K562 (cell line): ENCODE measurements at regions not wholly inside any gene's neighbourhood (a gene's known extent, or its start where the extent isn't known, plus 50 kb on each side); places are given as distances from the start of the nearest gene placed in this dataset.
A peak's percentile ranks its signal among the peaks of the same experiment; 100 is the strongest.

ENCODE experiments used
- ATAC-seq: fragments of 200-7000 bp; cut with Tn5 transposase; 3 replicates; pipeline ENCODE4 v1.9.1; 2020; ENCODE audit warnings: moderate library complexity
- BruUV-seq: library from RNA; stranded (reverse); fragments of 400-500 nt; replicated peaks from 2 replicates; lab custom pipeline; 2021; lab: Mats Ljungman, UMichigan
- CTCF ChIA-PET: fragments of 300-600 bp; formaldehyde crosslinking; extraction: SDS; loops from one replicate; lab custom pipeline; 2021; ENCODE audit warnings: low intra/inter-chr PET ratio; lab: Yijun Ruan, JAX
- POLR2A ChIA-PET: fragments of 300-600, 350-650 bp; sonication (Branson Sonifier 250); formaldehyde crosslinking; extraction: SDS; loops from one replicate; lab custom pipeline; 2021; ENCODE audit warnings: antibody characterized with exemption, inconsistent platforms; lab: Yijun Ruan, JAX
- DNase-seq, 4 experiments: peaks; one replicate each; pipeline versions ENCODE4 v3.0.0 to v3.0.0-alpha.2; 2011 to 2018; ENCODE audit warnings: low spot score in 3 of 4, mixed read lengths in 3 of 4; ENCODE audit errors: extremely low read depth in 1 of 4
- FAIRE-seq: peaks from 2 replicates; lab custom pipeline; 2011; peaks lifted over from hg19 to GRCh38; lab: Jason Lieb, UNC
- H2AFZ ChIP-seq: 2 replicates; pipeline ENCODE4 v1.6.0; 2011; ENCODE audit warnings: low read depth, low read length, control low read depth, inconsistent platforms
- H3K27ac ChIP-seq: fragments of 200-600 bp; 3 replicates; pipeline ENCODE4 v1.8.0; 2011; ENCODE audit warnings: low read depth, mild to moderate bottlenecking, control low read depth, inconsistent platforms, low read length, moderate library complexity, mixed read lengths; ENCODE audit errors: extremely low read depth
- H3K27me3 ChIP-seq, 2 experiments: fragments of 300-600 bp in 1 of 2; 2 replicates in 1 of 2; 3 replicates in 1 of 2; pipeline versions ENCODE4 v1.6.0 to v1.8.0; 2011; ENCODE audit warnings: inconsistent platforms in 2 of 2, low read length in 2 of 2, mild to moderate bottlenecking in 1 of 2, mixed read lengths in 1 of 2, moderate library complexity in 1 of 2; ENCODE audit not compliant: control insufficient read depth in 2 of 2, insufficient read depth in 2 of 2
- H3K36me3 ChIP-seq: fragments of 300-600 bp; 3 replicates; pipeline ENCODE4 v1.8.0; 2011; ENCODE audit warnings: mild to moderate bottlenecking, low read length, inconsistent platforms; ENCODE audit not compliant: control insufficient read depth, insufficient read depth
- H3K4me1 ChIP-seq, 2 experiments: fragments of 200-600 bp in 1 of 2; replicated peaks in 1 of 2; 2 replicates in 1 of 2; 3 replicates in 1 of 2; pipeline versions ENCODE4 v1.5.1 to v1.8.0; 2011; ENCODE audit warnings: inconsistent platforms in 2 of 2, low read length in 2 of 2, mild to moderate bottlenecking in 1 of 2, mixed read lengths in 1 of 2, moderate library complexity in 1 of 2; ENCODE audit not compliant: control insufficient read depth in 2 of 2, insufficient read depth in 2 of 2
- H3K4me2 ChIP-seq: 2 replicates; pipeline ENCODE4 v1.6.1; 2011; ENCODE audit warnings: low read length, control low read depth, inconsistent platforms, mixed read lengths; ENCODE audit not compliant: insufficient read depth
- H3K4me3 ChIP-seq: fragments of 200-600 bp; sonication (generic), shearing (Covaris generic); 2 replicates; pipeline ENCODE4 v1.5.1; 2016; ENCODE audit warnings: control low read depth, inconsistent platforms
- H3K79me2 ChIP-seq: fragments of 200-600 bp; 3 replicates; pipeline ENCODE4 v1.8.0; 2011; ENCODE audit warnings: low read length, inconsistent platforms; ENCODE audit not compliant: control insufficient read depth, insufficient read depth
- H3K9ac ChIP-seq, 2 experiments: 2 replicates each; pipeline versions ENCODE4 v1.6.0 to v1.6.1; 2011; ENCODE audit warnings: low read depth in 2 of 2, low read length in 2 of 2, control low read depth in 1 of 2, inconsistent platforms in 1 of 2, mild to moderate bottlenecking in 1 of 2, mixed read lengths in 1 of 2; ENCODE audit not compliant: insufficient read depth in 1 of 2
- H3K9me1 ChIP-seq: one replicate; pipeline ENCODE4 v1.6.0; 2011; ENCODE audit warnings: inconsistent platforms, mild to moderate bottlenecking, low read length, moderate library complexity; ENCODE audit not compliant: control insufficient read depth, insufficient read depth
- H3K9me3 ChIP-seq: replicated peaks from 2 replicates; pipeline ENCODE4 v1.5.1; 2011; ENCODE audit warnings: low read depth, low read length, inconsistent platforms; ENCODE audit not compliant: control insufficient read depth, insufficient read depth
- H4K20me1 ChIP-seq: replicated peaks from 2 replicates; pipeline ENCODE4 v1.6.1; 2011; ENCODE audit warnings: low read length, inconsistent platforms, mixed read lengths; ENCODE audit not compliant: control insufficient read depth, insufficient read depth
- CLOCK ChIP-seq: fragments of 250-450 bp; sonication (Bioruptor Pico); IDR thresholded peaks from 2 replicates; pipeline ENCODE4 v1.4.0; 2020; ENCODE audit warnings: mild to moderate bottlenecking, moderate library complexity, borderline replicate concordance
- SOX6 ChIP-seq: fragments of 450-650 bp; IDR thresholded peaks from 2 replicates; pipeline ENCODE4 v1.6.1; 2014; ENCODE audit warnings: mild to moderate bottlenecking
- TCF3 ChIP-seq: sonication (generic); formaldehyde crosslinking; IDR thresholded peaks from 2 replicates; pipeline ENCODE4 v1.4.0; 2020; ENCODE audit warnings: mild to moderate bottlenecking, missing genetic modification reagents
- WGBS: fragments of 100-300 bp; shearing (Covaris generic); methylation state at CpG from one replicate; pipeline ENCODE4 v1.1.6; 2016; ENCODE audit warnings: low coverage, mixed read lengths; ENCODE audit not compliant: insufficient coverage; ENCODE audit errors: missing lambda C conversion rate; 5-methylcytosine and 5-hydroxymethylcytosine counted together
- in situ Hi-C: fragments of 300-500 bp; cut with MboI; formaldehyde crosslinking; loops from 4 replicates; pipeline ENCODE4 v1.15.0; 2018; ENCODE audit warnings: inconsistent platforms, mixed read lengths
- intact Hi-C: fragments of 100-400 bp; cut with micrococcal nuclease; formaldehyde crosslinking; loops from 2 replicates; pipeline ENCODE4 v1.14.2; 2022

- H3K4me1 ChIP-seq, result no peaks in the 10 kb centered on the region; a peak in 1 of 5 replicates
- H4K20me1 ChIP-seq, result no peaks in the 10 kb centered on the region
- ChIA-PET POLR2A (interaction anchor here (0.6 kb wide), 1 partner anchor 328 kb away, joined by 3 read pairs; no protein-coding TSS in a partner anchor), CTCF (no interaction called here)
- H3K27ac ChIP-seq, result no peak overlapping the region
- no peak for FAIRE-seq
- in situ Hi-C loops (loop anchor here (5.0 to 10.0 kb wide), 2 partner anchors 95 to 237 kb away; no protein-coding TSS in a partner anchor), intact Hi-C loops (no loop called here)
- TF ChIP-seq CLOCK (CRISPR knock-in tag) (no peak), TCF3 (CRISPR knock-in tag) (peak; percentile 14; the same call in 1 of the 2 replicates), SOX6 (0 out of 2 replicates have a peak, but pooled peaks have one; percentile 37)
- no peaks in the 10 kb centered on the region for H3K9me1 ChIP-seq
- H3K27me3 ChIP-seq, result 0 out of 5 replicates have a peak, but pooled peaks cover 0 to 6% of the 10 kb centered on the region in 2 experiments
- no peak for ATAC-seq
- H3K4me3 ChIP-seq, result no peak overlapping the region
- 14% methylated on average over 5 of the region's 5 CpGs for WGBS
- no peak for DNase-seq
- no peak overlapping the region for H3K4me2 ChIP-seq
- no peaks in the 10 kb centered on the region for H3K79me2 ChIP-seq
- no peak overlapping the region for H2AFZ ChIP-seq
- H3K9me3 ChIP-seq, result no peaks in the 10 kb centered on the region
- H3K36me3 ChIP-seq, result no peaks in the 10 kb centered on the region
- no peak overlapping the region for H3K9ac ChIP-seq
- no TSS peak for BruUV-seq
Measured at GRCh38 chr13:97117388-97117910, 104.7 kb upstream of the MBNL2 start.
